Right forelimb (tissue), 1 donor: ENCODE measurements at regions not wholly inside any gene's neighbourhood (a gene's known extent, or its start where the extent isn't known, plus 50 kb on each side); places are given as distances from the start of the nearest gene placed in this dataset.

ENCODE experiments used
- DNase-seq: peaks from one replicate; pipeline ENCODE4 v3.0.0-alpha.2; 2018

GRCh38 chr3:22977042-22977441 lies 226.1 kb upstream of the UBE2E2 start:
- no peak for DNase-seq

- no peak for DNase-seq
Observed at GRCh38 chr3:22977650-22978289, 225.4 kb upstream of the UBE2E2 start.

GRCh38 chr3:22979581-22979980 lies 223.5 kb upstream of the UBE2E2 start:
- no peak for DNase-seq

- DNase-seq: no peak
Observed at GRCh38 chr3:22980346-22980745, 222.8 kb upstream of the UBE2E2 start.

GRCh38 chr3:22981166-22981565 lies 222.0 kb upstream of the UBE2E2 start:
- DNase-seq: no peak

- no peak for DNase-seq
Observed at GRCh38 chr3:22981861-22982260, 221.3 kb upstream of the UBE2E2 start.

- DNase-seq: no peak
Observed at GRCh38 chr3:22982981-22983587, 220.0 kb upstream of the UBE2E2 start.

- no peak for DNase-seq
Observed at GRCh38 chr3:22986958-22987357, 216.2 kb upstream of the UBE2E2 start.

GRCh38 chr3:22988566-22988965 lies 214.6 kb upstream of the UBE2E2 start:
- DNase-seq: no peak

GRCh38 chr3:22989716-22990115 lies 213.4 kb upstream of the UBE2E2 start:
- DNase-seq: no peak

- DNase-seq: no peak
Observed at GRCh38 chr3:22990291-22991200, 212.6 kb upstream of the UBE2E2 start.

GRCh38 chr3:22994781-22995180 lies 208.3 kb upstream of the UBE2E2 start:
- no peak for DNase-seq

- no peak for DNase-seq
Observed at GRCh38 chr3:22996920-22997571, 206.1 kb upstream of the UBE2E2 start.

GRCh38 chr3:23000371-23000770 lies 202.8 kb upstream of the UBE2E2 start:
- DNase-seq: no peak

GRCh38 chr3:23002151-23002550 lies 201.0 kb upstream of the UBE2E2 start:
- DNase-seq: no peak

- no peak for DNase-seq
Observed at GRCh38 chr3:23002836-23003732, 200.0 kb upstream of the UBE2E2 start.

GRCh38 chr3:23003733-23004046 lies 199.4 kb upstream of the UBE2E2 start:
- DNase-seq: no peak

GRCh38 chr3:23004971-23005370 lies 198.2 kb upstream of the UBE2E2 start:
- no peak for DNase-seq

- no peak for DNase-seq
Observed at GRCh38 chr3:23017801-23018200, 185.3 kb upstream of the UBE2E2 start.

GRCh38 chr3:23019596-23020300 lies 183.4 kb upstream of the UBE2E2 start:
- no peak for DNase-seq

GRCh38 chr3:23028294-23028693 lies 174.8 kb upstream of the UBE2E2 start:
- DNase-seq: no peak

- no peak for DNase-seq
Observed at GRCh38 chr3:23029001-23029400, 174.1 kb upstream of the UBE2E2 start.
